ENCODE measurements at regions not wholly inside any gene's neighbourhood (a gene's known extent, or its start where the extent isn't known, plus 50 kb on each side); places are given as distances from the start of the nearest gene placed in this dataset.

- Histone ChIP-seq H3K79me2 (ENCODE audit: control insufficient read depth, insufficient read depth, low read length) (no peaks in the 10 kb centered on the region), H4K20me1 (ENCODE audit: control insufficient read depth, extremely low read depth, insufficient read depth, low read length) (no peaks in the 10 kb centered on the region), H3K9me3 (ENCODE audit: control insufficient read depth, low read depth, low read length) (no peaks in the 10 kb centered on the region), H3K9me1 (ENCODE audit: control insufficient read depth, extremely low read depth, insufficient read depth, low read length) (no peaks in the 10 kb centered on the region), H3K4me1 (ENCODE audit: control insufficient read depth, extremely low read depth, insufficient read depth, low read length) (no peaks in the 10 kb centered on the region), H3K9ac (ENCODE audit: control insufficient read depth, extremely low read depth, insufficient read depth, low read length) (no peak overlapping the region), H3K36me3 (ENCODE audit: control insufficient read depth in 2 of 2, extremely low read depth in 1 of 2, insufficient read depth in 2 of 2, low read length in 2 of 2) (no peaks in the 10 kb centered on the region), H2AFZ (ENCODE audit: control insufficient read depth, low read length) (no peak overlapping the region), H3K4me3 (ENCODE audit: control insufficient read depth in 2 of 3, extremely low read depth in 1 of 3, insufficient read depth in 2 of 3, low read depth in 1 of 3, low read length in 3 of 3) (no peak overlapping the region), H3K27ac (ENCODE audit: control insufficient read depth, insufficient read depth, low read length) (no peak overlapping the region), H3K4me2 (ENCODE audit: control insufficient read depth, extremely low read depth, insufficient read depth, low read depth, low read length) (no peak overlapping the region), H3K27me3 (ENCODE audit: control insufficient read depth, extremely low read depth, insufficient read depth, low read length) (no peaks in the 10 kb centered on the region)
- DNase-seq (ENCODE audit: low read depth, low spot score): no peak
- no peak for FAIRE-seq
- TF ChIP-seq CTCF (optimal IDR thresholded peaks at IDR 0.05 in 1 of 3, IDR thresholded peaks at IDR 0.05 in 1 of 3, conservative IDR thresholded peaks at IDR 0.05 in 1 of 3; ENCODE audit: extremely low read depth in 1 of 3, insufficient read depth in 2 of 3, low read length in 3 of 3): no peak
- TF ChIP-seq EZH2 (IDR thresholded peaks at IDR 0.05; ENCODE audit: low read length): no peak
- dilution Hi-C loops (cut with MboI; ENCODE audit: extremely low pct_ligation_motif_present, low sequenced_read_pairs): no loop called here
Observed at GRCh38 chr1:191572479-191572878, 585.8 kb upstream of the RGS18 start.

GRCh38 chr1:191575180-191575579 lies 583.1 kb upstream of the RGS18 start:
- dilution Hi-C loops (cut with MboI; ENCODE audit: extremely low pct_ligation_motif_present, low sequenced_read_pairs): no loop called here
- FAIRE-seq (no peak), DNase-seq (ENCODE audit: low read depth, low spot score) (no peak)
- Histone ChIP-seq H3K9me3 (ENCODE audit: control insufficient read depth, low read depth, low read length) (no peaks in the 10 kb centered on the region), H3K27me3 (ENCODE audit: control insufficient read depth, extremely low read depth, insufficient read depth, low read length) (no peaks in the 10 kb centered on the region), H4K20me1 (ENCODE audit: control insufficient read depth, extremely low read depth, insufficient read depth, low read length) (no peaks in the 10 kb centered on the region), H3K27ac (ENCODE audit: control insufficient read depth, insufficient read depth, low read length) (no peak overlapping the region), H3K4me2 (ENCODE audit: control insufficient read depth, extremely low read depth, insufficient read depth, low read depth, low read length) (no peak overlapping the region), H3K4me3 (ENCODE audit: control insufficient read depth in 2 of 3, extremely low read depth in 1 of 3, insufficient read depth in 2 of 3, low read depth in 1 of 3, low read length in 3 of 3) (no peak overlapping the region), H3K79me2 (ENCODE audit: control insufficient read depth, insufficient read depth, low read length) (no peaks in the 10 kb centered on the region), H3K9me1 (ENCODE audit: control insufficient read depth, extremely low read depth, insufficient read depth, low read length) (no peaks in the 10 kb centered on the region), H3K4me1 (ENCODE audit: control insufficient read depth, extremely low read depth, insufficient read depth, low read length) (no peaks in the 10 kb centered on the region), H3K9ac (ENCODE audit: control insufficient read depth, extremely low read depth, insufficient read depth, low read length) (no peak overlapping the region), H2AFZ (ENCODE audit: control insufficient read depth, low read length) (no peak overlapping the region), H3K36me3 (ENCODE audit: control insufficient read depth in 2 of 2, extremely low read depth in 1 of 2, insufficient read depth in 2 of 2, low read length in 2 of 2) (no peaks in the 10 kb centered on the region)
- TF ChIP-seq CTCF (optimal IDR thresholded peaks at IDR 0.05 in 1 of 3, IDR thresholded peaks at IDR 0.05 in 1 of 3, conservative IDR thresholded peaks at IDR 0.05 in 1 of 3; ENCODE audit: extremely low read depth in 1 of 3, insufficient read depth in 2 of 3, low read length in 3 of 3): no peak
- TF ChIP-seq EZH2 (IDR thresholded peaks at IDR 0.05; ENCODE audit: low read length): no peak

All from keratinocyte (primary cell).